HFF-Myc (cell line): ENCODE measurements at regions not wholly inside any gene's neighbourhood (a gene's known extent, or its start where the extent isn't known, plus 50 kb on each side); places are given as distances from the start of the nearest gene placed in this dataset.
"Not testable (repeated sequence)": the region's sequence is repeated elsewhere in the genome, so short reads cannot be mapped to it uniquely, and the experiment has no call there.

Source experiments
- DNase-seq: peaks from one replicate; pipeline ENCODE4 v3.0.0-alpha.2; 2011; ENCODE audit warnings: low read depth; ENCODE audit errors: extremely low read depth
- H3K4me3 ChIP-seq: replicated peaks from 2 replicates; pipeline ENCODE4 v1.5.1; 2011; ENCODE audit warnings: low read depth, mild to moderate bottlenecking, control low read depth, low read length
- TF ChIP-seq, protein P1 (sequence below): IDR thresholded peaks from 2 replicates; pipeline ENCODE4 v1.5.1; 2012; ENCODE audit warnings: mild to moderate bottlenecking, low read depth, low read length, control low read depth; ENCODE audit errors: missing control alignments

DNA sequence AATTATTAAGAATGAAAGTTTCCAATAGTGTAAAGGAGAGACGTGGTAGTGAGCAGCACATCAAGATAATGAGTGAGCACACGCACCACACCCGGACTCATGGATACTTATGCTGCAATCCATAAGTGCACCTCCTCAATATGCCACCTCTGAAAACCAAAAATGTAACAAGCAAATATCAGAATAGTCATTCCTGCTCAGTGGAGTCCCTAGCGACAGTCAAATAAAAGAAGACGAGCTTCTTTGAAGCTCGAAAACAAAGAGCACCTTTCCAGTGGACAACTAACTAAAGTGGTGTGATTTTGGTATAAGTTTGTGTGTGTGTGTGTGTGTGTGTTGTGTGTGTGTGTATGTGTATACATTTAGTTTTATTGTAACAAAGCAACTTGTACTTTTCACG is 241.3 kb downstream of the DEPDC1B start:
- no peak for DNase-seq
- H3K4me3 ChIP-seq: no peak overlapping the region
- TF ChIP-seq, protein P1, sequence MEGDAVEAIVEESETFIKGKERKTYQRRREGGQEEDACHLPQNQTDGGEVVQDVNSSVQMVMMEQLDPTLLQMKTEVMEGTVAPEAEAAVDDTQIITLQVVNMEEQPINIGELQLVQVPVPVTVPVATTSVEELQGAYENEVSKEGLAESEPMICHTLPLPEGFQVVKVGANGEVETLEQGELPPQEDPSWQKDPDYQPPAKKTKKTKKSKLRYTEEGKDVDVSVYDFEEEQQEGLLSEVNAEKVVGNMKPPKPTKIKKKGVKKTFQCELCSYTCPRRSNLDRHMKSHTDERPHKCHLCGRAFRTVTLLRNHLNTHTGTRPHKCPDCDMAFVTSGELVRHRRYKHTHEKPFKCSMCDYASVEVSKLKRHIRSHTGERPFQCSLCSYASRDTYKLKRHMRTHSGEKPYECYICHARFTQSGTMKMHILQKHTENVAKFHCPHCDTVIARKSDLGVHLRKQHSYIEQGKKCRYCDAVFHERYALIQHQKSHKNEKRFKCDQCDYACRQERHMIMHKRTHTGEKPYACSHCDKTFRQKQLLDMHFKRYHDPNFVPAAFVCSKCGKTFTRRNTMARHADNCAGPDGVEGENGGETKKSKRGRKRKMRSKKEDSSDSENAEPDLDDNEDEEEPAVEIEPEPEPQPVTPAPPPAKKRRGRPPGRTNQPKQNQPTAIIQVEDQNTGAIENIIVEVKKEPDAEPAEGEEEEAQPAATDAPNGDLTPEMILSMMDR: no peak

DNA sequence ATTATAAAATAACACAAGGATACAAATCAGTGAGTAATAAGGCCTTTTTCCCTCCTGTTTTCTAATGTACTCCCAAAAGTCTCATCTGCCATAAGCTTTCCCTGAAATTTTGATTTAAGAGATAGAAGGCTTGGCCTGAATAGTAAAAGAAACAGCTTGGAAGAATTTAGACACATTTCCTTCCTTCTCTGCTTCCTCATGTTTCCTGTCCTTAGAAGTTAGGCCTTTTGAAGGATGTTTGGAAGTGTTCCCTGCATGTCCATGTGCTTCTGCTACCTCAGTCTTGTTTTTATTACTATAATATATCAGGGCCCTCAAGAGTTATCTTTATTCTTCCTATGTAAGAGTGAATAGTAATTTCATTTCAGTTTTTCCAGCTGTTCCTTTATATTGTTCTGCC is 242.7 kb downstream of the DEPDC1B start:
- TF ChIP-seq, protein P1: no peak
- DNase-seq: no peak
- no peak overlapping the region for H3K4me3 ChIP-seq

DNA sequence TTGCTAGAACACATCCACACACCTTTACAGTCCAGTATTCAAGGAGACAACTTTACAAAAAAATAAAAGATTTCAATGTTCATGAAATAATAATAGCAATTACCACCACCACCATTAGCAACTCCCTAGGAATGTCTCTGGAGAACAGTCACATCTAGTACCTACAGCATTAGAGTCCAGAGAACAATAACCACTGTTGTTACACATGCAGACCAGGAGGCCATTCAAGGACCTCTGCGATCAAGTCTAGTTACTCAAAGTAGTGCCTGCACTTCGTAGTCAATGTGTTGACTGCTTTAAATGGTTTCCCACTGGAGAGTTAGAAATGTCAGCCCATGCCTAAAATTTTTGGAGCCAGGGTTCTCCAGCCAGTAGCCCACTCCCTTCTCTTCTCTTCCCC is 244.4 kb downstream of the DEPDC1B start:
- TF ChIP-seq, protein P1: no peak
- no peak overlapping the region for H3K4me3 ChIP-seq
- no peak for DNase-seq

DNA sequence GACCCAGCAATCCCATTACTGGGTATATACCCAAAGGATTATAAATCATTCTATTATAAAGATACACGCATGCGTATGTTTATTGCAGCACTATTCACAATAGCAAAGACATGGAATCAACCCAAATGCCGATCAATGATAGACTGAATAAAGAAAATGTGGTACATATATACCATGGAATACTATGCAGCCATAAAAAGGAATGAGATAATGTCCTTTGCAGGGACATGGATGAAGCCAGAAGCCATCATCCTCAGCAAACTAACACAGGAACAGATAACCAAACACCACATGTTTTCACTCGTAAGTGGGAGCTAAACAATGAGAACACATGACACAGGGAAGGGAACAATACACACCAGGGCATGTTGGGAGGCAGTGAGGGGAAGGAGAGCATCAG is 245.7 kb downstream of the DEPDC1B start:
- not testable (repeated sequence) for H3K4me3 ChIP-seq, DNase-seq

DNA sequence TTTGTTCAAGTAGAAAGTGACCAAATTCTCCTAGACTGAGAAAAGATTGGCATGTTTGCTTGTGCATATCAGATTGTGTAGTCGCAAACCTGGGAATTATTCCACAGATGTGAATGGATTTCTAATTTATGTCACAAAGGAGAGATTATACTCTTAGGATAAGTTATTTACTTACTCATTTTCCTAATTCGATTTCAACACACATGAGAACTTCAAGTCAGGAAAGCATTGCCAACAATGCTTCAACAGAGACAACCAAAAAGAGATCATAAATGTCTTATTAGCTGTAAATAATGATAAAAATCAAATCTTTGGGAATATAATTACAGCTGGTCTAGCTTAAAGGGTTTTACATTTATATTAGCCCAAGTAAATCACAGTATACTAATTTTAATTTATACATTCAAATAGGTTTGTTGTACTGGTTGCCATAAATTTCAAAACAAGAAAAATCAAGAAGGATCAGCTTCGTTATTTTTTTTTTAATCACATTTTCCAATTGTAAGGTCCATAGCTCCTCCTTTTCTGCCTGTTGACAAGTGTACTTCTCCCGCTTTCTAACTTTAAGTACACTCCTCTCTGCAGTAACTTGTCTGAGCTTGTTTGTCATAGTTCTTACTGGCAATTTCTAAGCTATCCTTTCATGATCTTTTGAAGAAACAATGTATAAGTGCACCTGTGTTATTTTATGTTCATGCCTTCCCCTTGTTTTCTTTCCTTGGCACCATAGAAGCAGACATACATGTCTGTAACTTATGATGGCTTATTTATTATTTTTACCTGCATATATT is 246.6 kb downstream of the DEPDC1B start:
- H3K4me3 ChIP-seq: no peak overlapping the region
- TF ChIP-seq, protein P1: no peak
- DNase-seq: no peak

DNA sequence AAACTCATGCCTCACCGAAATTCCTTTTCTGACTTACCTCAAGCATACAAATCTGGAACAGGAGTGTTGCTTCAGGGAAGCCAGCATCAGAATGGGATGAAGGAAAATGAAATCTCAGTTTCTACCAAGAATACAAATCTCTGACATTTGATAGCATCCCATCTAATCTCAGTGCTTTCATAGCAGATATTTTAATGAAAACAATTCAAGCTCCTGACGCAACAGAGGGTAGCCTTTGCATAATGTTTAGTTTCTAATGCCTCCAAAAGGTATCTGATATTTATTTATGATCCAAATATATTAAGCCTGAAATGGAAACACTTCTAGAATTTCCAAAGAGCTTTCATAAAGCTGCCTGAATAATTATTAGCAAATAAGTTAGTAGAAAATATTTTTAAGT is 251.4 kb downstream of the DEPDC1B start:
- TF ChIP-seq, protein P1: no peak

DNA sequence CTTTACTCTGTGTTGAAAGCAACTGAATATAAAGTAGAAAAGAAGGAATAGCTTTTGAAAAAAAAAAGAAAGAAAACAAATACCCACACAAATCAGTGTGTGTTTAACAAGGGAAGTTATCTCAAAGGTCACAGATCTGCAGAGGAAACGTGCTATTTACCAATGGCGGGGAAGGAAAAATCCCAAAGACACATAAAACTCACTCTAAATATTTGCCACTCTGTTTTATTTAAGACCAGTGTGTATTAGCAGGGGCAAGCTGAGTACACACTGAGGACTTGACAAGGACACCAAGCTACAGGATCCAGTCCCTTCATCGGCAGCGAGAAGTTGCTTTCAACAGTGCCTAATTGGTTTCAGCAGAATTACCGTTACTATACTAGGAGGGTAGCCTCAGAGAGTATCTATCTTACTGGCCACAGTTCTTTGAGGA is 252.5 kb downstream of the DEPDC1B start:
- no peak for DNase-seq
- no peak overlapping the region for H3K4me3 ChIP-seq
- TF ChIP-seq, protein P1: no peak

More for the DNA sequence above, 251.4 kb downstream of the DEPDC1B start:
- no peak for DNase-seq
- H3K4me3 ChIP-seq: no peak overlapping the region
